ENCODE measurements at regions not wholly inside any gene's neighbourhood (a gene's known extent, or its start where the extent isn't known, plus 50 kb on each side); places are given as distances from the start of the nearest gene placed in this dataset.
A peak's percentile ranks its signal among the peaks of the same experiment; 100 is the strongest.

DNA sequence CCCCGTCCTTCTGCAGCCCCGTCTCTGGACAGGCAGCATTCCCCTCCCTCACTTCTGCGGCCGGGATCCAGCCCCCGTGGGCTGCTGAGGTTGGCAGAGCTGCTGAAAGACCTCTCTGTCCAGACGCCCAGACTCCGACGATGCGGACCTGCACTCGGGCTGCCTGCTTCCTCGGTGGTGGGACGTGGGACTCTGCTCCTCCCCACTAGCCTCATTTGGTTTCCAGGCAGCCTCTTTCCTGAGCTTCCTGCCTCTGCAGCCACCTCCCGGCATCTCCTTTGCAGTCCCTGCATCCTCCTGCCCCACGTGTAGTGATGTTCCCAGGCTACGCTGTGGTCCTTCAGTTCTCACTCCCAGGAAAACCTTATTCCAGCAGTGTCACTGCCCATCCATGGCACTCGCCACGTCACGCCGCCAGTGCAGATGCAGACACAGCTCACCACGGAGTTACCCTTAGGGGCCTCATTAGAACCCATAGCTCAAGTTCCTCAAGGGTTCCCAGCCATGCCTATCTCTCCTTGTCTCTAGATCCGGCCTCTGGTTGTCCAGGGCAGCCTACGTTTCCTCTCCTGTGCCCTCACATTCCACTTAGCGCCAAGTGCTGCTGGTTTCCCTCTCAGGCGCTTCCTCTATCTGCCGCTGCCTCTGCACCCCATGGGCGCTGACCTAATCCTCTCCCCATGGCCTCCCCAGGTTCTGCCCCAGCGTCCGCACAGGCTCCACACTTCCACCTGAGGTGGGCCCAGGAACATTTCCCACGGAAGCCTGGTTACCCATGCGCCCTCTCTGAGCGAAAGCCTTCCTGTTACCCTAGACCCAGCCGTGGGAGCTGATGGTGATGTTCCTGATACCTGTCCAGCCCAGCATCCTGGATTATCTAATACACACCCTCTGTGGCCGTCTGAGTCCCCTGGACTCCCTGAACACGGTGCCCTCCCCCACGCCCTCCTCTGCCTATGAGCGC lies 318.3 kb upstream of the MYT1L start:
- no peak for DNase-seq (ENCODE audit: low read depth in 2 of 2)

DNA sequence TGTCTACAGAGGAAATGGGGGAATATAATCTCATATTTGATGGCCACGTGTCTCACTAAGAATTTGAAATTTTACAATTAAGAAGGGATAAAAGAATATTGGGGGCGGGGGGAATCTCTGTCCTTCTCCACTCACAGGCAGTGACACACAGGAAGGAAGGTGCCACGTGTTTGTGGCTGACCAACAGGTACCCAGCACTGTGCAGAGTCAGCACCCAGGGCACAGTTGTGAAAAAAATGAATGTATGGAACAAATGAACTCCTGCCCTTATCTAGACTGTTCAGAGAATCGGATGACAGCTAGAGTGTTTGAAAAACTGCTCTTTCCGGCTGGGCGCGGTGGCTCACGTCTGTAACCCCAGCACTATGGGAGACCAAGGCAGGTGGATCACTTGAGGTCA lies 317.0 kb upstream of the MYT1L start:
- Histone ChIP-seq H3K79me2 (ENCODE audit: control insufficient read depth, insufficient read depth, low read length) (no peaks in the 10 kb centered on the region), H3K4me1 (ENCODE audit: control insufficient read depth, extremely low read depth, insufficient read depth, low read length) (no peaks in the 10 kb centered on the region), H3K27ac (ENCODE audit: insufficient read depth, low read length) (no peak overlapping the region), H3K36me3 (ENCODE audit: control insufficient read depth, insufficient read depth, low read length) (no peaks in the 10 kb centered on the region), H3K9ac (ENCODE audit: insufficient read depth, low read length) (no peak overlapping the region), H3K4me3 (replicated peaks in 1 of 4; ENCODE audit: control extremely low read depth in 1 of 4, insufficient read depth in 1 of 4, low read depth in 3 of 4, low read length in 4 of 4) (no peak overlapping the region), H2AFZ (ENCODE audit: low read length) (no peak overlapping the region), H3K9me3 (ENCODE audit: control insufficient read depth, insufficient read depth, low read depth, low read length) (no peaks in the 10 kb centered on the region), H3K27me3 (ENCODE audit: control insufficient read depth, insufficient read depth, low read length) (no peaks in the 10 kb centered on the region), H3K4me2 (ENCODE audit: extremely low read depth, insufficient read depth, low read length) (no peak overlapping the region), H4K20me1 (ENCODE audit: control insufficient read depth, extremely low read depth, insufficient read depth, low read length) (no peaks in the 10 kb centered on the region)
- no peak for DNase-seq (ENCODE audit: low read depth in 2 of 2)
- TF ChIP-seq, protein P1, sequence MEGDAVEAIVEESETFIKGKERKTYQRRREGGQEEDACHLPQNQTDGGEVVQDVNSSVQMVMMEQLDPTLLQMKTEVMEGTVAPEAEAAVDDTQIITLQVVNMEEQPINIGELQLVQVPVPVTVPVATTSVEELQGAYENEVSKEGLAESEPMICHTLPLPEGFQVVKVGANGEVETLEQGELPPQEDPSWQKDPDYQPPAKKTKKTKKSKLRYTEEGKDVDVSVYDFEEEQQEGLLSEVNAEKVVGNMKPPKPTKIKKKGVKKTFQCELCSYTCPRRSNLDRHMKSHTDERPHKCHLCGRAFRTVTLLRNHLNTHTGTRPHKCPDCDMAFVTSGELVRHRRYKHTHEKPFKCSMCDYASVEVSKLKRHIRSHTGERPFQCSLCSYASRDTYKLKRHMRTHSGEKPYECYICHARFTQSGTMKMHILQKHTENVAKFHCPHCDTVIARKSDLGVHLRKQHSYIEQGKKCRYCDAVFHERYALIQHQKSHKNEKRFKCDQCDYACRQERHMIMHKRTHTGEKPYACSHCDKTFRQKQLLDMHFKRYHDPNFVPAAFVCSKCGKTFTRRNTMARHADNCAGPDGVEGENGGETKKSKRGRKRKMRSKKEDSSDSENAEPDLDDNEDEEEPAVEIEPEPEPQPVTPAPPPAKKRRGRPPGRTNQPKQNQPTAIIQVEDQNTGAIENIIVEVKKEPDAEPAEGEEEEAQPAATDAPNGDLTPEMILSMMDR (conservative IDR thresholded peaks at IDR 0.05 in 1 of 2, IDR thresholded peaks at IDR 0.05 in 1 of 2; ENCODE audit: low read depth in 1 of 2, low read length in 2 of 2), result no peak
- no peak for TF ChIP-seq EZH2 (IDR thresholded peaks at IDR 0.05; ENCODE audit: low read length, missing control alignments)

More for the DNA sequence above, 318.3 kb upstream of the MYT1L start:
- Histone ChIP-seq H3K4me1 (ENCODE audit: control insufficient read depth, extremely low read depth, insufficient read depth, low read length) (no peaks in the 10 kb centered on the region), H3K27me3 (ENCODE audit: control insufficient read depth, insufficient read depth, low read length) (no peaks in the 10 kb centered on the region), H3K4me3 (replicated peaks in 1 of 4; ENCODE audit: control extremely low read depth in 1 of 4, insufficient read depth in 1 of 4, low read depth in 3 of 4, low read length in 4 of 4) (no peak overlapping the region), H4K20me1 (ENCODE audit: control insufficient read depth, extremely low read depth, insufficient read depth, low read length) (no peaks in the 10 kb centered on the region), H2AFZ (ENCODE audit: low read length) (no peak overlapping the region), H3K4me2 (ENCODE audit: extremely low read depth, insufficient read depth, low read length) (no peak overlapping the region), H3K9ac (ENCODE audit: insufficient read depth, low read length) (no peak overlapping the region), H3K9me3 (ENCODE audit: control insufficient read depth, insufficient read depth, low read depth, low read length) (no peaks in the 10 kb centered on the region), H3K79me2 (ENCODE audit: control insufficient read depth, insufficient read depth, low read length) (no peaks in the 10 kb centered on the region), H3K27ac (ENCODE audit: insufficient read depth, low read length) (no peak overlapping the region), H3K36me3 (ENCODE audit: control insufficient read depth, insufficient read depth, low read length) (no peaks in the 10 kb centered on the region)
- TF ChIP-seq, protein P1 (conservative IDR thresholded peaks at IDR 0.05 in 1 of 2, IDR thresholded peaks at IDR 0.05 in 1 of 2; ENCODE audit: low read depth in 1 of 2, low read length in 2 of 2), result no peak
- TF ChIP-seq EZH2 (IDR thresholded peaks at IDR 0.05; ENCODE audit: low read length, missing control alignments), result no peak

DNA sequence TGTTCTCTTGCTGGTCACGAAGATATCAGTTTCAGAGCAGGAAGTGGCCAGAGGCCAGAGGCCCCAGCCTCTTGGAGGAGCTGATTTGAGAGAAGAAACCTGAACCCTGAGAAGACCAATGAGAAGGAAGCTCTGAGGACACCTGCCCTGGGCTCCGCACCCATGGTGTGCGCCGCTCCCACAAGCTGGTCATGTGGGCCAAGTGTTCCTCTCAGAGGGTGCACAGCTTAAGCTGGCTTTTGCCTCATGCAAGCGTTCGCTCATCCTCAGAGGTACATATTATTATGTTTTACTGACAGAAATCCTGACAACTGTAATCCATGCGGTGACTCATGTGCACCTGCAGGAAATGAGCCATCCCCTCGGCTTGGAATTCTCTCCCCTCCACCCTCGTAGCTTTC lies 316.1 kb upstream of the MYT1L start:
- no peak for TF ChIP-seq EZH2 (IDR thresholded peaks at IDR 0.05; ENCODE audit: low read length, missing control alignments)
- TF ChIP-seq, protein P1 (conservative IDR thresholded peaks at IDR 0.05 in 1 of 2, IDR thresholded peaks at IDR 0.05 in 1 of 2; ENCODE audit: low read depth in 1 of 2, low read length in 2 of 2), result no peak
- no peak overlapping the region for H3K27ac ChIP-seq (ENCODE audit: insufficient read depth, low read length)
- H3K4me1 ChIP-seq (ENCODE audit: control insufficient read depth, extremely low read depth, insufficient read depth, low read length), result no peaks in the 10 kb centered on the region
- H3K36me3 ChIP-seq (ENCODE audit: control insufficient read depth, insufficient read depth, low read length), result no peaks in the 10 kb centered on the region
- no peak overlapping the region for H3K4me3 ChIP-seq (replicated peaks in 1 of 4; ENCODE audit: control extremely low read depth in 1 of 4, insufficient read depth in 1 of 4, low read depth in 3 of 4, low read length in 4 of 4)
- H3K79me2 ChIP-seq (ENCODE audit: control insufficient read depth, insufficient read depth, low read length), result no peaks in the 10 kb centered on the region
- DNase-seq (ENCODE audit: low read depth in 2 of 2), result peak in 1 of 2 donors; percentile 47
- no peak overlapping the region for H2AFZ ChIP-seq (ENCODE audit: low read length)
- H3K4me2 ChIP-seq (ENCODE audit: extremely low read depth, insufficient read depth, low read length), result no peak overlapping the region
- no peaks in the 10 kb centered on the region for H4K20me1 ChIP-seq (ENCODE audit: control insufficient read depth, extremely low read depth, insufficient read depth, low read length)
- no peaks in the 10 kb centered on the region for H3K9me3 ChIP-seq (ENCODE audit: control insufficient read depth, insufficient read depth, low read depth, low read length)
- H3K27me3 ChIP-seq (ENCODE audit: control insufficient read depth, insufficient read depth, low read length), result no peaks in the 10 kb centered on the region
- H3K9ac ChIP-seq (ENCODE audit: insufficient read depth, low read length), result no peak overlapping the region

All from fibroblast of lung (primary cell).